HG03097 (cell line): ENCODE measurements at regions not wholly inside any gene's neighbourhood (a gene's known extent, or its start where the extent isn't known, plus 50 kb on each side); places are given as distances from the start of the nearest gene placed in this dataset.
"Not testable (repeated sequence)": the region's sequence is repeated elsewhere in the genome, so short reads cannot be mapped to it uniquely, and the experiment has no call there.

Experiments
- ATAC-seq: cut with Tn5 transposase; IDR thresholded peaks from one replicate; pipeline ENCODE4 v1.9.1; 2021; ENCODE audit not compliant: unreplicated experiment, low FRiP score

DNA sequence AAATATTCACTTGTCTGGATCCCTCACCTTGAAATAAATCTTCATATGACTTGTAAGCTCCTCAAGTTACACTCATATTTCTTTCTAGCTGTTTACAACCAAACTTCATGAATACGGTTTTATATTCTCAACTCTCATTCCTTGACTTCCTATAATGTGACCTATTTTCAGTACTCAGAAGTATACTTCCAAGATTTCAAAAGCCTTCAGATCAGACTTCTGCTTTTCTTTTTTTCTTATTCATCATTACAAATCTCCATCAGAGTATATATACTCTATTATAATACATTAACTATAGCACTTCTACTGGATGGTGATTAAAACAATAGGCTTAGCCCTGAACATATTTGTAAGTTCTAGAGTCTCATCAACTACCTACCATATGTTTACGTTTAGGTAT is 123.6 kb upstream of the ALCAM start:
- ATAC-seq: no peak

DNA sequence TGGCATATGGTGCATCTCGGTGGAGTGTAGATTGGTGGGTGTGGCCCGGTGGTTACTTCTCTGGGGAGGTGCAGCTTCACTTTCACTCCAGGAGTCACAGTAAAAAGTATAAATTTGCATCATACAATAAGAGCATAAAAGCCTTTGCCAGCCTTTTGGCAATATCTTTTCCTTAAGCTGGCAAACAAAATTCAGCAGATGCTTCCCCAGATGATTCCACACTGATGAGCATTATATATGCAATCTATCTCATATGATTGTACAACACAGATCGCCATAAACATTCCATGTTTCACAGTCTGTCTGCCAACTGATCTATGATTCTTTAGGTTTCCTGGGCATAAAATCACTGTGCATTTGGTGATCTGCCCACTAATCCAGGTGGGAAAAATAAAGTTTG is 120.2 kb upstream of the ALCAM start:
- no peak for ATAC-seq

DNA sequence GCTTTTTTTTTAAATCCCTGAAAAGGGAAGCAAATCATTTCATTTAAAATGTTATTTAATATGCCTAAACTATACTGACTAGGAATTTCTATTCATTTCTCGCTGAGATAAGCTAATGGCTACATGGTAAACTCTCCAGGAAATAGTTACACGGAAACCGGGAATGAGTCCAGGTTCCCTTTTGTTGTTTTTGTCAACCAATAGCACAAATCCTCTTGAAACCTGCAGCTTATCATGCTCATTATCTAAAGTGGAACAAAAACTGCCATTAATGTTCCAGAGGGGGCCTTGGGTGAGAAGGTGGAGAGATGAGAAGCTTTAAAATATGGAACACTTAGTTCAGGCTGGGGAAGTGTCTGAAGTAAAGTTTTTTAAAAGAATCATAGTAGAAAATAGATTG is 113.5 kb upstream of the ALCAM start:
- ATAC-seq: no peak

DNA sequence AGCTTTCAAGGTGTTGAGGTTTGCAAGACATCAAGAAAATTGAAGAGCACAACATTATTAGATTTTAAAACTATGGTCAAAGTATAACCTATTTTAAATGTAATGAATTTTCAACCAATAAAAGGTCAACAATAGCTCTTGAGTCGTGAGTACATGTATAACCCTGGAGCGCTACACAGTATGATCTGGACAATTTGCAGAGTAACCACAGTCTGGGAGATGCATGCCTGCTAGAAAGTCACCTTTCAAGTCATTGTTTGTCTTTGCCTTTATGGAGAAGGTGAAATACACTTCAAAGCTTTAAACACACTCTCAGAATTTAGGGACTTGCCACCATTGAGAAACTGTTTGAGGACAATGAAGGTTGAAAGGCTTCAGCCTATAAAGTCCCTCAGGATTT is 112.6 kb upstream of the ALCAM start:
- ATAC-seq: no peak

DNA sequence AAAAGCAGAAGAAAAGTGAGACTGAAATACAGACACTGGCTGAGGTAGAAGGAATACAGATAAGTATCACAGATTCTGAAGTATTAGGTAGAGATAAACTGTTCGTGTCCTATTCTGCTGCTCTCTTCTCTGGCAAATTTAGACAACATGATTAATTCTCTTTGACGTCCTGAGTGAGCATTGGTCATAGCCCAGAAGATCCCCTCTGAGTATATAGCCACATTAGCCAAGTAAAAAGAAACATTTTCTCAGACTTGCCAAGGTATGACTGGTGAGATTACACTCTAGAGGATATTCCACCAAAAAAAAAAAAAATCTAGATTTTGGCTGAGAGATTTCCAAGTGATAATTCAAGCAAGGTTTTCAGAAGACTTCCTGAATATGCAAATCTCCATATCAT is 111.4 kb upstream of the ALCAM start:
- no peak for ATAC-seq

DNA sequence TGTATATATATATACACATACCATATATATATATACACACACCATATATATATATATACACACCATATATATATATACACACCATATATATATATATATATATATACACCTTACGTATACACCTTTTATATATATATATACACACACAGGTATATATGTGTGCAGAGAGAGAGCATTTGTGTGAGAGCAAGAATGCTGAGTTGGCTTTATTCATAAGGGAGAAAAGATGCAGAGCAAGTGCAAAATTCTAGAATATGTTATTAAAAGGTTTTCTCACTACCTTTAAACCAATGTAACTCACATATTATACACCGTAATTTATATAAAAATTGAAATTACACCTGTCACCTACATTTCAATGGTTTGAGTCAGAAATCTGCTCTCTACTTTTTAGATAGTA is 107.2 kb upstream of the ALCAM start:
- no peak for ATAC-seq

DNA sequence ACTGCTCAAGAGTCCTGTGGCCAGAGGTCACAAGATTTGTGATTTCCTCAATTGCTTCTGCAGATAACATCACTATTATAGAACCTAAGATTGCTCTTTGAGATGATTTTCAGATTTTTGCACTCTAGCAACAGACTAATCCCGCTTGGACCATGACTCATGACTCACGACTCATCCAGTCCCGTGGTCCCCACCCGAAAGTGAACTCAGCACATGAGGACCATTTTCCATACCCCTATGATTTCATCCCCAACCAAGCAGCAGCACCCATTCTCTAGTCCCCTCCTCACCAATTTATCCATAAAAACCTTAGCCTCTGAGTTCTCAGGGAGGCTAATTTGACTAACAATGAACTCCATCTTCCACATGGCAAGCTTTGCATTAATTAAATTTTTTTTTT is 106.3 kb upstream of the ALCAM start:
- ATAC-seq: no peak

DNA sequence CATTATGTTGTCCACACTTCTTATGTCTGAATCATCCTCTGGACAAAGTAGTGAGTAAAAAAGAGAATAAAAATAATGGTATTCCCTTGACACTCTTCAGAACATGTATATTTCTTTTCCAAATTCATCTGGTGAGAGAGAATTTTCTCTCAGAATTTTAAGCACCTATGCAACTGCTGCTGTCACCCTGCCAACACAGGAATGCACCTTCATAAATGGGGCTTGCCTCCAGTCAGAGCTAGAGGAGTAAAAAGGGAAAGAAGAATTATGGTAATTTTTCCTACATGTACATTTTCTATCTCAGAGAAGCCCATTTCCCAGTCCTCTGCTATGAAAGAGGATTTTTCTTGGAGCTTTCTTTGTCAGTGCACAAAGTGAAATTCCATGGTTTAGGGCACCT is 92.2 kb upstream of the ALCAM start:
- ATAC-seq: no peak

DNA sequence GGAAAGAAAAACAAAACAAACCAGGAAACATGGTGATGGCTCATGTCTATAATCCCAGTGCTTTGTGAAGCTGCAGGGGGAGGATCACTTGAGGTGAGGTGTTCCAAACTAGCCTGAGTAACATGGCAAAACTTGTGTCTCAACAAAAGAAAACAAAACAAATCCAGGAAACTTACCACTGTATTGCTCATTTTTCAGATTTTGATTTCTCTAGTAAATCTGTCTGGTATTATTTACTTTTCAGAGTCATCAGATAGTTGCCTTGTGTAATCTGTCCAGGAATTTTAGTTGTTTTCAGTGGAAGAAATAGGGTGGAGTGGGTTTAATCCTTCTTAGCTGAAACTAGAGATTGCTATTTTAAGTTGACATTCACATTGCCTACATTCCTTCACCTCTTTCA is 91.8 kb upstream of the ALCAM start:
- no peak for ATAC-seq

DNA sequence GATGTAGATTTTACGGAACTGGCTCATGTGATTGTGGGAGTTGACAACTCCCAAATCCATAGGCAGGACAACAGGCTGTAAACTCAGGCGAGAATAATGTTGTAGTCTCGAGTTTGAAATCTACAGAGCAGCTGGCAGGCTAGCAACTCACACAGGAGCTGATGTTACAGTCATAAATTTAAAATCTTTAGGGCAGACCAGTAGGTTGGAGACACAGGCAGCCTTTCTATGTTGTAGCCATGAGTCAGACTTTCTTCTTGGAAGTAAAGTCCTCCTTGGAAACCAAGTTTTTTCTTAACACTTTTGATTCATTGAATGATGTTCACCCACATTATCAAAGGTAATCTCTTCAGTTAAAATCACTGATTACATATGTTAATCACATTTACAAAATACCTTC is 89.1 kb upstream of the ALCAM start:
- no peak for ATAC-seq

DNA sequence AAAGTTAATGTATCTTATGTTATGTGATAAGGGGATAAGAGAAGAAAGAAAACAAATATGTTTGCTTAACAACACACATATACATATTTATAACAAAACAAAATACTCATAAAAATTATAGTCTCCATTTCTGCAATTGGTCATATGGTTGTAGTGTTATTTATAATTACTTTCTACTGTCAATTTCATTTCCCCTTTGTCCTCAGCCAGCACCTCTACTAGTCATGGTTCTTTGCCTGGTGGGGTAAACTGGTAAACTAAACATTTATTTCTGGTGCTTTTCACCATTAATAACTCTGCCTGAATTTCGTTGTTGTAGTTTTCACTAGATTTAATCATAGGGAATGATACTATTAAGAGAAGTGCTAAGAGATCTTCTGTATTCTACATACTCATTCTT is 88.0 kb upstream of the ALCAM start:
- no peak for ATAC-seq

DNA sequence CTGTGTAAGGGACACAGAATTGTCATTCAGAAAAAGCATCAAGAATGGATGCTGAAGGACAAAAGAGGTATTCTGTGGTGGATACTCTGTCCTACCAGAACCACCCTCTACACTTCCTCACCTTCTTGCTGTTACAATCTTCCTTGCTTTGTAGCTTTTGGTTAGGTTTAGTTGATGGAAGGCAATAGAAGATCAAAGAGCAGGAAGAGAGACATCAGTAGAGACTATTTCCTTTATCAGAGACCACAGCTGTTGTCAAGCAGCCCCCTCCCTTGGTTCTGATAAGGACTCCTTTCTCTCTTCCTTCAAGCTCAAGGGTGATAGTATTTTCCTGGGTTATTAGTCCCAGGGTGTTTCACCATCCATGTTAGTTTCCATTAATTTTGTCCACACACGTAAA is 84.7 kb upstream of the ALCAM start:
- ATAC-seq: no peak

DNA sequence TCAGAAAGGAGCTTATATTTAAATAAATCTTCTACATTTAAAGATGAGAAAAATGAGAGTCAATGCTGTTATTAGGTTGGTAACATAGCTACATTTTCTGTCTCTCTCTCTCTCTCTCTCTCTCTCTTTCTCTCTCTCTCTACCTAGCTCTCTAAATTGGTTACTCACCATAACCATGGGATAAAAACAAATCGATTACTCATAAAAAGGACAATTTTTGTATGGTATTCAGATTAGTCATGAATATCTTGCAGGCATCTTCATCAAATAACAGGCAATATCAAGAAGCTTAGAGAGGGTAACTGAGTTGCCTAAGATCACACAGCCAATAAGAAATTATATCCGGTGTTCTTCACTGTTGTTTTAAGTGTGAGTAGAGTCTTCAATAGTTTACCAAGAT is 81.8 kb upstream of the ALCAM start:
- no peak for ATAC-seq

DNA sequence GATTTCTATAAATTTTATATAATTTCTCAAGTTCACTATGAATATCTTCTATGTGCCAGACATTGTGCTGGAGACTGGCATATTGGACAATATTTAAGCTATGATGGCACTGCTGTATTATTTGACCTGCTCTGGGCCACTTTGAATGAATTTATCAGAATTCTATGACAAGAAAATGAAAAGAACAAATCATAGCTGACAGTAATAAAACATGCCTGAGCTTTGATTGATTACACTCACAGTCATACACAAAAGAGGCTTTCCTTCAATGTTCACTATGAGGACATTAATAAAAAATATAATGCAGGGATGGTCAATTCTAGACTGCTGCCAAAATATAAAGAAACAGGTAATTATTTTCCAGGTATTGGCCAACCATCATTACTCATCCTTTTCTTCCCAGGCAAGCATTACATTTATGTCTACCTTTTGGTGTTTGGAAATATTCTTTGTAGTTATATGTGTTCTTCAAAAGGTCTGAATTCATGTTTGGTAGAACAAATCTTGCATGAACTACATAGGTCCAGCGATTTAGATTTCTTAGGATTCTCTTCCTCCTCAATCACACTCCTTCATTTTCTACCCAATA is 81.0 kb upstream of the ALCAM start:
- no peak for ATAC-seq

DNA sequence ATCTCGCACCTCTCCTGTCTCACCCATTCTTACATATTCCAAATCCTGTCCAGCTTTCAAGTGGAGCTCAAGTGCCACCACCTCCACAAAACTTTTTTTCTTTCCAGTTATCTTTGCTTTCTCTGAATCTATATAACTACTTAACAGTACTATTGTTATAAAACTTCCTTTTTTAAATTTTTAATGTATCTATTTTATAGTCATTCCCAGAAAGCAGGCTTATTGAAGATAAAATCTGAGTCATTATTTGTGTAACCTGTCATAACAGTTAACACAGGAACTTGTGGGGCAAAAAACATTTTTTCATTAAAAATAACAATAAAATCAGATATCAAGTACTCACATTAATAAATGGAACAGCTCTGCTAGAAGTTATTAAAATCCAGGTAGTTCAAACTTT is 73.3 kb upstream of the ALCAM start:
- no peak for ATAC-seq

DNA sequence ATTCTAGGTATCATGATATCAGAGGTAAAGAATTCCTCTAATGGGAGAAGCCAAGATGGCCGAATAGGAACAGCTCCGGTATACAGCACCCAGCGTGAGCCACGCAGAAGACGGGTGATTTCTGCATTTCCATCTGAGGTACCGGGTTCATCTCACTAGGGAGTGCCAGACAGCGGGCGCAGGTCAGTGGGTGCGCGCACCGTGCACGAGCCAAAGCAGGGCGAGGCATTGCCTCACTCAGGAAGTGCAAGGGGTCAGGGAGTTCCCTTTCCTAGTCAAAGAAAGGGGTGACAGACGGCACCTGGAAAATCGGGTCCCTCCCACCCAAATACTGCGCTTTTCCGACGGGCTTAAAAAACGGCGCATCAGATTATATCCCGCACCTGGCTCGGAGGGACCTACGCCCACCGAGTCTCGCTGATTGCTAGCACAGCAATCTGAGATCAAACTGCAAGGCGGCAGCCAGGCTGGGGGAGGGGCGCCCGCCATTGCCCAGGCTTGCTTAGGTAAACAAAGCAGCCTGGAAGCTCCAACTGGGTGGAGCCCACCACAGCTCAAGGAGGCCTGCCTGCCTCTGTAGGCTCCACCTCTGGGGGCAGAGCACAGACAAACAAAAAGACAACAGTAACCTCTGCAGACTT is 70.4 kb upstream of the ALCAM start:
- not testable (repeated sequence) for ATAC-seq

DNA sequence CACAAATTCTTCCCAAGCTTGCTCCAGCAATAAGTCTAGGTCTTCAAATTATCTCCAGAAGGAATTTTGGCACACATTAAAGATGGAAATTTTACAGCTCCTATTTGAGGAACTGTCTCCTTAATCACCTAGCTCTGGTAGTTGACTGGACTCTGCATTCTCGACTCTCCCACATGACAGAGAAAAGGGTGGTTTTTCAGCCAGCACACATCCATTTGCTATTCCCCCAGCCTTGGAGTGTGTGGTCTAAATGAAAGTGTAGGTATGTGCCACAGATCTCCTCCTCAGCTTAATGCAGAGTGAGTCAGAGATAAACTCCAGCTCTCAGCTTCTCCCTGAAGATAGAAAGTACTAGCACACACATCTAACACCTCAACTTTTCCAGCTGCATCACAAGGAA is 62.2 kb upstream of the ALCAM start:
- ATAC-seq: no peak

DNA sequence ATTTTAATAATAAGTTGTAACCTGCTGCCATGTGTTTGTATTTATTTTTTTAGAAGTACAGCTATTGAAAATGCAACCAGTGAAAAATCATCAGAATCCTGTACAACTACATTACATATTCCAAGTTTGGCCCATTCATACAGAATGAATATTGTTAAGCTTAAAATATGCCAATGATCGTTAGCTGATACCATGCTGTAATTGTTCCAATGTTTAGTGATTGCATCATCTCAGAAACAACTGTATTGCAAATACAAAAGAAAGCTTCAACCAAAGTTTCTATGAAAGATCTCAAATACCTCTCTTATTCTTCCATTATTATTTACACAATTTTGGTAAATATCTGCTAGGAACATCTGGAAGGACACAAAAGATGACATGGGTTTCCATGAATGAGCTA is 51.6 kb upstream of the ALCAM start:
- no peak for ATAC-seq

DNA sequence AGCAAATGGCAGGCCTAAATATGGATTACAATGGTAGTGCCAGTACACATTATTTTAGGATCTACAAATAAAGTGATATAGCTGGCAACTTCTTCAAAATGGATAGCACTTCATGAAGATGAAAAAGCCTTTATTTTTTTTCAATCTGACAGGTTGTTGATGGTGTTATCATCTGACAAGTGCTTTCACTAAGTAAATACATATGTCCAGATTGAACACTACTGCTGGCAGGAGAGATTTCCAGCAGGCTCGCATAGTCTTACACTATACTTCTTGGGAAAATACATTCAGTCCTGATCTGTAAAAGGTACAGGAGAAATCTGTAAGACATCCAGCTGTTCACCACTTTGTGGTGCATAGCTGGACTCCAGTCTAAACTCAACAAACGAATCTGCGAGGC is 50.9 kb upstream of the ALCAM start:
- no peak for ATAC-seq

DNA sequence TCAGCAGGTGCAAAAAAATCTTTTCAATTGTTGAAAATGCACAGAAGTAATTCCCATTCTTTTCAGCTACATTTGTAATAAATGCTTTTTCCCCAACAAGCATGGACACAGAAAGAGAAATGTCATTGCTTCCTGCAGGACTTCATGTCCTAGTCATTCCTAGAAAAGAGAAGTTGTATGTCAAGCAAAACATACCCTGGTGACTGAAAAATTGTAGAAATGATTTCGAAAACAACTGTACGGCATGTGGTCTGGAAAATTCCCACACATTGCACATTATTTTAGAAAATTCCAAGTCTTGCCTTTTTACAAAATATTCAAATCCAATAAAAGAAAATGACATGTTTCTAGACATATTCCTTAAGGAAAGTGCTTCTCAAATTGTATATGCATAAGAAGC is 50.4 kb upstream of the ALCAM start:
- no peak for ATAC-seq
